Effector memory CD4-positive, alpha-beta T cell (primary cell): ENCODE measurements at regions not wholly inside any gene's neighbourhood (a gene's known extent, or its start where the extent isn't known, plus 50 kb on each side); places are given as distances from the start of the nearest gene placed in this dataset.

Experiments used
- DNase-seq, 3 donors: peaks; one replicate each; pipeline ENCODE4 v3.0.0-alpha.2; 2020
- H3K27ac ChIP-seq: 2 replicates; pipeline ENCODE4 v1.7.0; 2013; ENCODE audit warnings: mild to moderate bottlenecking, low read length, moderate library complexity; ENCODE audit not compliant: insufficient read depth, poor library complexity, severe bottlenecking
- H3K27me3 ChIP-seq: replicated peaks from 2 replicates; pipeline ENCODE4 v1.7.0; 2013; ENCODE audit warnings: mild to moderate bottlenecking, low read length; ENCODE audit not compliant: insufficient read depth, control insufficient read depth, poor library complexity, severe bottlenecking
- H3K36me3 ChIP-seq: 2 replicates; pipeline ENCODE4 v1.7.0; 2013; ENCODE audit warnings: mild to moderate bottlenecking, low read length, moderate library complexity; ENCODE audit not compliant: control insufficient read depth, insufficient read depth
- H3K4me1 ChIP-seq: 2 replicates; pipeline ENCODE4 v1.7.0; 2013; ENCODE audit warnings: low read length, mild to moderate bottlenecking; ENCODE audit not compliant: control insufficient read depth, insufficient read depth, poor library complexity, severe bottlenecking
- H3K4me3 ChIP-seq: 2 replicates; pipeline ENCODE4 v1.7.0; 2013; ENCODE audit warnings: low read length, low read depth, mild to moderate bottlenecking; ENCODE audit not compliant: insufficient read depth, poor library complexity, severe bottlenecking
- H3K9me3 ChIP-seq: 2 replicates; pipeline ENCODE4 v1.7.0; 2013; ENCODE audit warnings: mild to moderate bottlenecking, low read length, moderate library complexity; ENCODE audit not compliant: control insufficient read depth

DNA sequence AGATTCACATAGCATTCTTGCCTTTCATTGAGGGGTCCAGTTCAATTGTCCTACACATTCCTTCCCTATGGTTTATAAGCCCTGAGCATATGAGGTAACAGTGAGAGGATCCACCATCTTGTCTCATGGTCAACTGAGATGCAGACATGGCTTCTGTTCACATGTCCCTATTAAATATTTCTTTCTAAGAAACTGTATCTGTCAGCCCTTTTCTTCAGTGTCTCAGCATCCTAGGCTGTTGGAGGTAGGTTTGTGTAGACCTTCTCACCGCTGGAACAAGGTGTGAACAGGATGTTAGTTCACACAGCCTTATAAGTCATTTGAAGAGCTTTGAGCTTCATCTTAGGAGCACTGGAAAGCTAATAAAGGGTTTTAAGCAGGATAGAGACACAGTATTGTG is 110.3 kb upstream of the EDNRB start:
- Histone ChIP-seq H3K4me1 (no peaks in the 10 kb centered on the region), H3K9me3 (no peaks in the 10 kb centered on the region), H3K36me3 (no peaks in the 10 kb centered on the region), H3K4me3 (no peak overlapping the region), H3K27me3 (no peaks in the 10 kb centered on the region), H3K27ac (no peak overlapping the region)
- DNase-seq, result no peak

DNA sequence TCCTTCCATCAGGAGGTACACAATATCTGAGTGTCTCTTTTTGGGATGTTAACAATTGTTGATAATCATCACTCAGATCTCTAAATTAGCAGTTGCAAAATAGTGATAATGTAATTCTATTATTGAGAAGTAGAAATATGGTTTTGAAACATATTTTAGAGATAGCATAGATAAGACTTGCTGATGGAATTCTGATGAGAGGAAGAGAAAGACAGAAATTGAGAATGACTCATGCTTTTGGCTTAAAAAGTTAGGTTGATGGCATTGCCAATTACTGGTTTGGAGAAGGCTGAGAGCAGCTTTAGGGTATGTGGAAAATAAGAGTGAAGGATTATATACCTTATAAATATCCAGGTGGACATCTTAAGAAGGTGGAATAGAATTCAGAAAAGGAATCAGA is 106.4 kb upstream of the EDNRB start:
- no peak for DNase-seq
- H3K27ac ChIP-seq, result no peak overlapping the region
- H3K36me3 ChIP-seq, result no peaks in the 10 kb centered on the region
- H3K4me1 ChIP-seq, result peaks cover 5% of the 10 kb centered on the region
- no peaks in the 10 kb centered on the region for H3K9me3 ChIP-seq
- no peaks in the 10 kb centered on the region for H3K27me3 ChIP-seq
- no peak overlapping the region for H3K4me3 ChIP-seq

DNA sequence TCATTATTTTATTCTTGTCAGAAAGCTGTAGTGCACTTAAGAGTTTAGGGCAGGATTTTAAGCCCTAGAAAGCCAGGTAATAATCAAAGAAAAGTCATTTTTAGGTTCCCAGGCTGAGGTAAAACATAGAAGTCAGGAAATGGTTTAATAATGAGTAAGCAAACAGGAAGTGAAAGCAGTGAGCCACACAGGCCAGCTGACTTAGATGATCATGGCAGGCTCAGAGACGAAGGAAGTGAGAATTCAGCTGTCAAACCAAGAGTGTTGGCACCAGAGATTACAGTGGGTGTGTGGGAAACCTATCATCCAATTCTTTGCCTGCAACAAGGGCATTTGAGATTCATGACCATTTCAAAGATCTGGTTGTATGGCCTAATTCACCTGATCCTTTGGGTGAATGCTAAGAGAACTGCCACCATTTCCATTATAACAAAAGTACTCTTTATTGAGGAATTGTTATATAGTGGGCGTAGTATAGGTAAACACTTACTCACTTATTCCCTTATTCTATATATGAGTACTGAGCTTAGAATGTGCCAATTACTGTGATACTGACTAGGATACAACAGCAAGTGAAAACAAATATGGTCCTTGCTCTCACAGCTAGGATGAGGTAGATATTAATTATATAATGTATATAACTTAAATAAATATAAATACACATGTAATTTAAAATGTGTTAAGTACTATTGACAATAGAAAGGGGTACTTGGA is 103.7 kb upstream of the EDNRB start:
- no peak overlapping the region for H3K4me3 ChIP-seq
- H3K4me1 ChIP-seq, result peaks cover 5% of the 10 kb centered on the region
- no peaks in the 10 kb centered on the region for H3K9me3 ChIP-seq
- H3K36me3 ChIP-seq, result no peaks in the 10 kb centered on the region
- peak in 2 of 3 donors; percentile 1 to 3 for DNase-seq
- no peaks in the 10 kb centered on the region for H3K27me3 ChIP-seq
- no peak overlapping the region for H3K27ac ChIP-seq

DNA sequence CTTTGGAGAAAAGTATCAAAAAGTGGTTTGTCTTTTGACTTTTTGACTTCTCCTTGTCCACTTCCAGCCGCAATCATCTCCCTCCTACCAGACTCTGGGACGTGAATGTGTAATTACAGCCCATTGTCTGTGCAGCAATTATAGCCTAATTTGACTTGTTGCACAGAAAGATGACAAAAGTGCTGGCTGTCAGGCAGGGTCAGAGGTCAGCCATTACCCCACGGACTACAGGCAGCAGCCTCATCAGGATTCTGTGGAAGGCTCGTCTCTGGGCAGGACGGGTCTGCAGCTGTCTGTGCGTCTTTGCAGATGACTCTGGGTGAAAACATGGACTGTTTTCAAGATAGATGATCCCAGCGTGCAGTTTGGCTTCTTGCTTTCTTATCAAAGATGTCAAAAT is 102.2 kb upstream of the EDNRB start:
- H3K9me3 ChIP-seq, result no peaks in the 10 kb centered on the region
- H3K4me1 ChIP-seq, result peaks cover 5% of the 10 kb centered on the region
- no peak for DNase-seq
- no peaks in the 10 kb centered on the region for H3K27me3 ChIP-seq
- H3K4me3 ChIP-seq, result no peak overlapping the region
- no peak overlapping the region for H3K27ac ChIP-seq
- no peaks in the 10 kb centered on the region for H3K36me3 ChIP-seq

DNA sequence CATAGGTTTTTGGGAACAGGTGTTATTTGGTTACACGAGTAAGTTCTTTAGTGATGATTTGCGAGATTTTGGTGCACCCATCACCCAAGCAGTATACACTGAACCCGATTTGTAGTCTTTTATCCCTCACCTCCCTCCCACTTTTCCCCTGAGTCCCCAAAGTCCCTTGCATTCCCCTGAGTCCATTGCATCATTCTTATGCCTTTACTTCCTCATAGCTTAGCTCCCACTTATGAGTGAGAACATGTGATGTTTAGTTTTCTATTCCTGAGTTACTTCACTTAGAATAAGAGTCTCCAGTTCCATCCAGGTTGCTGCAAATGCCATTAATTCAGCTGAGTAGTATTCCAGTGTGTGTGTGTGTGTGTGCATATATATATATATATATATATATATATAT is 97.2 kb upstream of the EDNRB start:
- no peaks in the 10 kb centered on the region for H3K9me3 ChIP-seq
- H3K4me3 ChIP-seq, result no peak overlapping the region
- no peaks in the 10 kb centered on the region for H3K36me3 ChIP-seq
- H3K27me3 ChIP-seq, result no peaks in the 10 kb centered on the region
- no peak for DNase-seq
- no peaks in the 10 kb centered on the region for H3K4me1 ChIP-seq
- H3K27ac ChIP-seq, result no peak overlapping the region

DNA sequence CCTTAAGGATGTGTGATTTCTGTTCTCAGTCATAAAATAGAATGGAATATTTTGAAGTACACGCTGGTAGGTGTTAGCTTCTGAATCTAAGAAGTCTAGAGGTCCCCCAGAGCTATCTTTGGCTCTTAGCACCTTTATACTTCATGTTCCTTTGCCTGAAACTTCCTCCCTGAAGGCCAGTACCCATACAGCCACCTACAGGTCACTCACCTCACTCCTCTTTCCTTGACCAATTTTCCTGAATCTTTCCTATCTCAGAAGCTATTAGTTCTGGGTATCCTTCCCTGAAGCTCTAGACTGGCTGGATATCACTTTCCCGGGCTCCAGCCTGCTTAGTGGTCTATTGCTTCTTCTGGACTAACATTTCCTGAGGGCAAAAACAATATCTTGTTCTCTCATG is 93.4 kb upstream of the EDNRB start:
- Histone ChIP-seq H3K27ac (no peak overlapping the region), H3K4me3 (no peak overlapping the region), H3K4me1 (no peaks in the 10 kb centered on the region), H3K9me3 (no peaks in the 10 kb centered on the region), H3K27me3 (no peaks in the 10 kb centered on the region), H3K36me3 (no peaks in the 10 kb centered on the region)
- no peak for DNase-seq

DNA sequence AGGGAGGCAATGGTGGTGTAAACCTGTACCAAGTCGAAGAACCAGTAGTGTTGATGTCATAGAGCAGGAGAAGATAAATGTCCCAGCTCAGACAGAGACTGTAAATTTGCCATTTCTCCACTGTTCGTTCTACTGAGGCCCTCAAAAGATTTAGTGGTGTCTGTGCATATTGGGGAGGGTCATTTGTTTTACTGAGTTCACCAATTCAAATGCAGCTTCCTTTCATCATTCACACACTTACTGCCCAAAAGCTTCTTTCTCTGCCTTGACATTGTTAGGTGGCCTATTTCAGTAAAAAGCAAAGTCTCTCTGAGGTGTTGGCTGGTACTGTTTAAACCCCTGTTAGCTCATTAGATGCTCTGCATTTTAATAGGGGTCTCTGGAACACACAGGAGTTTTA is 86.2 kb upstream of the EDNRB start:
- Histone ChIP-seq H3K9me3 (no peaks in the 10 kb centered on the region), H3K36me3 (no peaks in the 10 kb centered on the region), H3K4me1 (no peaks in the 10 kb centered on the region), H3K4me3 (no peak overlapping the region), H3K27ac (no peak overlapping the region), H3K27me3 (no peaks in the 10 kb centered on the region)
- DNase-seq, result no peak

DNA sequence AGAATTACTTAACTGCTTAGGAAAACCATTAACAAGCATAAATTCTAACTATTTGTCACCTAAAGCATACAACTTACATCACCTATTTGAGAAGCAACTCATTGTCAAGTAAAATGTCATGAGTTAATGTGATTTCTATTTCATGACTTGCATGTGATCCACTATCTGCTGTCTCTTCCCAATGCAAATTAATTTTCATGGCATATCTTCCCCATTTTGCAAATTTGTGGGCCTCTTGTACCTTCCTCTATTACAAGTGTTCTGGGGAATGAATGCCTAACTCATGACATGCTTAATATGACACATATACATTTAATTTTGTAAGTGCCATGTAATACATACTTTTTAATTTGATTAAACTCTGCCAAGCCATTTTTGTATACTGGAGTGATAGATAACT is 81.1 kb upstream of the EDNRB start:
- Histone ChIP-seq H3K4me3 (no peak overlapping the region), H3K27me3 (no peaks in the 10 kb centered on the region), H3K9me3 (no peaks in the 10 kb centered on the region), H3K4me1 (no peaks in the 10 kb centered on the region), H3K36me3 (no peaks in the 10 kb centered on the region), H3K27ac (no peak overlapping the region)
- no peak for DNase-seq

DNA sequence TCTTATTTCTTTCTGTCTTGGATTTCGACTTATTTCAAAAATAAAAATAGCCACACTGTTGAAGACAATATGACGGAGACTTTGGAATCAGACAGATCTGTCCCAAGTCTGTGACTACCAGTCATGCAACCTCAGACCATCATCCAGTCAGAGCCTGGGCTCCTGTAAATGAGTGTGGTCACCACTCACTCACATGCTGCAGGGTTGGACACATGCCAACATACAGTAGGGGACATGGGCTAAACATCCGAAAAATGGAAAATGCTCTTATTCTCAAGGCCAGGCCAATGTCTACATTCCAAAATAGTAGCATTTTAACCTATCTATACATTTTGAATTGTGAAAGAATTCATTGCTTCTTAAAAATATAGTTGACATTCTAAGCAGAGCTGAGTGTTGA is 75.5 kb upstream of the EDNRB start:
- Histone ChIP-seq H3K27ac (no peak overlapping the region), H3K4me3 (no peak overlapping the region), H3K9me3 (no peaks in the 10 kb centered on the region), H3K4me1 (no peaks in the 10 kb centered on the region), H3K36me3 (no peaks in the 10 kb centered on the region), H3K27me3 (peaks cover 5% of the 10 kb centered on the region)
- DNase-seq, result no peak

DNA sequence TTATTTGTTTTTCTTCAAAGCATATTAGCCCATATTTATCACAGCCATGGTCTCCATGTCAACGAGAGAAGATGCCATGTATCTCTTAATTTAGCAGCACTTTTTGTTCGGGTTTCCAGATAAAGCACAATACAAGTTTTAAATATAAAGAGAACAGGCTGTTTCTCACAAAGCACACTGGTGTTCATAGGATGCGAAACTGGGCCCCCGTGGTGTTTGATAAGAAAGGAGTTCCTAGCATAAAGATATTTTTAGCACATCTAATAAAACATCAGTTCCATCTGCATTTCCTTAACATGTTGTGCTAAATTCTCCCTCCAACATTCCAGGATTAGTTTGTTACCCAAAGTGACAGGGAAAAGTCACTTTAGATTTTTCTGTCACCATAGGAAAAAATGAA is 72.4 kb upstream of the EDNRB start:
- no peak overlapping the region for H3K27ac ChIP-seq
- H3K4me3 ChIP-seq, result no peak overlapping the region
- no peak for DNase-seq
- no peaks in the 10 kb centered on the region for H3K36me3 ChIP-seq
- no peaks in the 10 kb centered on the region for H3K9me3 ChIP-seq
- H3K27me3 ChIP-seq, result peaks cover 5% of the 10 kb centered on the region
- no peaks in the 10 kb centered on the region for H3K4me1 ChIP-seq
